ENCODE measurements at regions not wholly inside any gene's neighbourhood (a gene's known extent, or its start where the extent isn't known, plus 50 kb on each side); places are given as distances from the start of the nearest gene placed in this dataset.

- TF ChIP-seq CTCF (IDR thresholded peaks at IDR 0.05; ENCODE audit: insufficient read depth, low read length), result no peak
- TF ChIP-seq GABPA (IDR thresholded peaks at IDR 0.05; ENCODE audit: low read depth), result no peak
- no peak for TF ChIP-seq REST (IDR thresholded peaks at IDR 0.05; ENCODE audit: insufficient replicate concordance, low read depth)
- no peak for TF ChIP-seq POLR2AphosphoS5 (IDR thresholded peaks at IDR 0.05; ENCODE audit: low read depth)
Measured at GRCh38 chr22:48121984-48122383, 1359.5 kb downstream of the TBC1D22A start.

Measured in HL-60 (cell line).